Duodenal mucosa (tissue), 2 donors: ENCODE measurements at regions not wholly inside any gene's neighbourhood (a gene's known extent, or its start where the extent isn't known, plus 50 kb on each side); places are given as distances from the start of the nearest gene placed in this dataset.
A peak's percentile ranks its signal among the peaks of the same experiment; 100 is the strongest.

Experiments used
- H3K27ac ChIP-seq: one replicate; pipeline ENCODE4 v1.7.0; 2013; ENCODE audit warnings: low read depth, low read length
- H3K27me3 ChIP-seq, 2 donors: one replicate each; pipeline ENCODE4 v1.7.0; 2013; ENCODE audit warnings: low read length in 2 of 2, control low read depth in 1 of 2; ENCODE audit not compliant: insufficient read depth in 2 of 2, control insufficient read depth in 1 of 2
- H3K36me3 ChIP-seq, 2 donors: one replicate each; pipeline ENCODE4 v1.7.0; 2013; ENCODE audit warnings: low read length in 2 of 2, control low read depth in 1 of 2; ENCODE audit not compliant: insufficient read depth in 2 of 2, control insufficient read depth in 1 of 2
- H3K4me1 ChIP-seq, 2 donors: one replicate each; pipeline ENCODE4 v1.7.0; 2013; ENCODE audit warnings: low read length in 2 of 2, control low read depth in 1 of 2; ENCODE audit not compliant: insufficient read depth in 2 of 2, control insufficient read depth in 1 of 2
- H3K4me3 ChIP-seq, 2 donors: one replicate each; pipeline ENCODE4 v1.7.0; 2013; ENCODE audit warnings: low read length in 2 of 2, low read depth in 1 of 2
- H3K9ac ChIP-seq, 2 donors: one replicate each; pipeline ENCODE4 v1.7.0; 2013; ENCODE audit warnings: low read length in 2 of 2, low read depth in 1 of 2
- H3K9me3 ChIP-seq, 2 donors: one replicate each; pipeline ENCODE4 v1.7.0; 2013; ENCODE audit warnings: low read length in 2 of 2, control low read depth in 1 of 2; ENCODE audit not compliant: control insufficient read depth in 1 of 2

DNA sequence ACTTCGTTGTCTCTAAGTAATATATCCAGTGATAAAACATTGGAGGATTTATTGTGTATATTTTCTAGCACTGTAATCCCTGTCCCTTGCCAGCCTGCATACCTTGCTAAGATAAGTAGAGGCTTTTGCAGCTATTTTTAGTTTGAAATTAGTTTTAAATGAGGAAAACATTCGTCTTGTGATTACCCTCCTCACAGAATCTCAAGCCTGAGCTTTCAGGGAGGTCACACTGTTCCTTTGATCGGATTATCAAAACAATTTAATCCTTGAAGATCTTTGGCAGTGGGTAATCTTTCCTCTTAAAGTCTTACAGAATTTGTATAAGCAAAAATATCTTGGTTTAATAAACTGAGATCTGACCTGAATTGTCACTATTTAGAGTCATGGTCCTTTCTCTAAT, 897.0 kb upstream of the CELF2 start:
- Histone ChIP-seq H3K27me3 (no peaks in the 10 kb centered on the region), H3K4me1 (no peaks in the 10 kb centered on the region), H3K9ac (no peak overlapping the region), H3K4me3 (no peak overlapping the region), H3K27ac (no peak overlapping the region), H3K9me3 (no peaks in the 10 kb centered on the region), H3K36me3 (no peaks in the 10 kb centered on the region)

DNA sequence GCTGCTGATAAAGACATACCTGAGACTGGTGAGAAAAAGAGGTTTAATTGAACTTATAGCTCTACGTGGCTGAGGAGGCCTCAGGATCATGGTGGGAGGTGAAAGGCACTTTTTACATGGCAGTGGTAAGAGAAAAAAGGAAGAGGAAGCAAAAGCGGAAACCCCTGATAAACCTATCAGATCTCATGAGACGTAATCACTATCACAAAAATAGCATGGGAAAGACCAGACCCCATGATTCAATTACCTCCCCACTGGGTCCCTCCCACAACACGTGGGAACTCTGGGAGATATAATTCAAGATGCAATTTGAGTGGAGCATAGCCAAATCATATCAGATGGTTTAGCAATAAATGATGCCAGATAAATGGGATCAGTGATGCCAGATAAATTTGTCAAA, 892.0 kb upstream of the CELF2 start:
- Histone ChIP-seq H3K36me3 (no peaks in the 10 kb centered on the region), H3K4me3 (no peak overlapping the region), H3K4me1 (no peaks in the 10 kb centered on the region), H3K27me3 (no peaks in the 10 kb centered on the region), H3K9ac (no peak overlapping the region), H3K9me3 (no peaks in the 10 kb centered on the region), H3K27ac (no peak overlapping the region)

DNA sequence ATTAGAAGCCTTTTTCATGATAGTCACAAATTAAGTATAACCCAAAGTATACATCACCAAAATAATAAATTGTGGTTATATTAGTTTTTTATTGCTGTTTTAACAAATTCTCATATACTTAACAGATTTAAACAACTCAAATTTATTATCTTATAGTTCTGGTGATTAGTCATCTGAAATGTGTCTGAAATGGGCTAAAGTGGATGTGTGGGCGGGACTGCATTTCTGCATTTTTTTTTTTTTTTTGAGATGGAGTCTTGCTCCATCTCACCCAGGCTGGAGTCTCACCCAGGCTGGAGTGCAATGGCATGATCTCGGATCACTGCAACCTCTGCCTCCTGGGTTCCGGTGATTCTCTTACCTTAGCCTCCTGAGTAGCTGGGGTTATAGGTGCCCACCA, 891.5 kb upstream of the CELF2 start:
- Histone ChIP-seq H3K27ac (no peak overlapping the region), H3K4me1 (no peaks in the 10 kb centered on the region), H3K4me3 (no peak overlapping the region)

DNA sequence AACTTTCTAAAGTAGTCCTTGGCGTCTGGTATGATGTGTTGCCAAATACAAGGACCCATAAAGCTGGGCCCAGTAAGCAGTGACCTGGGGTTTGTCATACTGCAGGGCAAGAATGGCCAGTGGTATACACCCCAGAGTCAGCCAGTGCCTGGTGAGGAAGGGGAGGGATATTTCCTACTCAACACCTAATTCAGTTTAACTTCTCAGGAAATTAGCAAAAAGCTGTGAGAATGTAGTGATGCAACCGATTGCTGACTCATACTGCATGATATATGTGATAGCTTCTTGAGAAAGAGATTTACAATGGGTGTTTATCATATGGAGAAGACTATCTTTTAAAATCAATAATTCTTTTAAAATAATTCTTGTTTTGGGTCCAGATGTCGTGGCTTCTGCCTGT, 889.3 kb upstream of the CELF2 start:
- Histone ChIP-seq H3K9me3 (no peaks in the 10 kb centered on the region), H3K9ac (no peak overlapping the region)

More for the DNA sequence above, 891.5 kb upstream of the CELF2 start:
- H3K9ac ChIP-seq = no peak overlapping the region
- H3K36me3 ChIP-seq = no peaks in the 10 kb centered on the region
- no peaks in the 10 kb centered on the region for H3K9me3 ChIP-seq
- no peaks in the 10 kb centered on the region for H3K27me3 ChIP-seq

DNA sequence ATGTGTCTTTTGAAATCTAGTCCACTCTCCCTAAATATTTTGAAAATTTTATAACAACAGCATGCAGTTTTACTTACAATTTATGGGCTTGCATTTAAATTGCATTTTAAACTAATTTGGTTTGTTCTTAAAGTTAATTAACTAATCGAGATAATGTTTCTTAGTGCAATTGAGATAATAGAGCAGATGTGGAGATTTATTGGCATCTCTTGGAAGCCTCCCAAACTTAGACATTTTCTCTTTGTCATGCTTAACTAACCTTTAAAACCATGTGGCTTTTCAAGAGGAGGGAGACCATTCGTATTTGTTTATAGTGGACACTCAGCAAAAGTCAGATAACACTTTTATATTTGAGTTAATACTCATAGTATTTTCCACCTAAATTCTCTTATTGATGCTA, 887.0 kb upstream of the CELF2 start:
- H3K4me3 ChIP-seq = no peak overlapping the region
- H3K27me3 ChIP-seq = no peaks in the 10 kb centered on the region
- no peak overlapping the region for H3K9ac ChIP-seq
- H3K9me3 ChIP-seq = no peaks in the 10 kb centered on the region
- H3K27ac ChIP-seq = no peak overlapping the region
- H3K36me3 ChIP-seq = no peaks in the 10 kb centered on the region
- H3K4me1 ChIP-seq = no peaks in the 10 kb centered on the region

More for the DNA sequence above, 889.3 kb upstream of the CELF2 start:
- H3K4me1 ChIP-seq = no peaks in the 10 kb centered on the region
- H3K4me3 ChIP-seq = no peak overlapping the region
- no peaks in the 10 kb centered on the region for H3K36me3 ChIP-seq
- H3K27me3 ChIP-seq = no peaks in the 10 kb centered on the region
- H3K27ac ChIP-seq = no peak overlapping the region

DNA sequence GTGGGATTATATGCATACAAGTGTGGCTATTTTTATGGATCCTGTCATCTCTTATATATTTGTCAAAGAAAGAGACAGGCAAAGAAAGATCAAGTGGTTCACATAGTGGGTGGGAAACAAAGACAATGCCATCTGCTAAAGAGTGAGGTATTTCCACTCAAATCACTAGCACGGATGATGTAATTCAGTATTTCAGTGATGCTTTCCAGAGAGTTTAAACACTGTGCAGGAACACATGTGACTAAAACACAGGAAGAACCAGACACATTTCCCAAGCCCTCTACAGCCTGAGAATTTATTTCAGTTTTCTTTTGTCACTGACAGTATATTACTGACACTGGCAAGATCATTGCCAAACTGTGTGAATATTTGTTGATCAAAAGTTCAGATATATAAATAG, 885.7 kb upstream of the CELF2 start:
- Histone ChIP-seq H3K36me3 (no peaks in the 10 kb centered on the region), H3K9me3 (no peaks in the 10 kb centered on the region), H3K9ac (no peak overlapping the region), H3K4me1 (no peaks in the 10 kb centered on the region), H3K27ac (no peak overlapping the region), H3K27me3 (no peaks in the 10 kb centered on the region), H3K4me3 (no peak overlapping the region)

DNA sequence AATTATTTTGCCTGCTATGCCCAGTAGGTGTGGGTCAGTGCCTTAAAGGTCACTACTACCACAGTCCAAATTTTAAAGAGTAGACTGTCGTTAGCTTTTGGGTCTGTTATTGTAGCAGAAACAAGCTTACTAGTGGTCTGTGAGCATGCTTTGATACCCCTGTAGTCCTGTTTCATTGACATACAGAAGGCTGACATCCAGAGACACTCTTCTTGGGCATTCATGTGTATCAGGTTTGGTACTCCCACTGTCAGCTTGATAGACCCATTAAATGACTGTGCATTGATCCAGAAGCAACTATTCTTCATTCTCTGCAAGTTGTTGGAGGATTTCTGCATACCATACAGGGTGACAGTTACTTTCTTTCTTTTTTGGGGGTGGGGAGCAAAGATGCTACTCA, 884.4 kb upstream of the CELF2 start:
- H3K4me1 ChIP-seq = no peaks in the 10 kb centered on the region
- H3K9me3 ChIP-seq = no peaks in the 10 kb centered on the region
- H3K4me3 ChIP-seq = no peak overlapping the region
- H3K27me3 ChIP-seq = no peaks in the 10 kb centered on the region
- H3K9ac ChIP-seq = no peak overlapping the region
- no peaks in the 10 kb centered on the region for H3K36me3 ChIP-seq
- H3K27ac ChIP-seq = no peak overlapping the region

DNA sequence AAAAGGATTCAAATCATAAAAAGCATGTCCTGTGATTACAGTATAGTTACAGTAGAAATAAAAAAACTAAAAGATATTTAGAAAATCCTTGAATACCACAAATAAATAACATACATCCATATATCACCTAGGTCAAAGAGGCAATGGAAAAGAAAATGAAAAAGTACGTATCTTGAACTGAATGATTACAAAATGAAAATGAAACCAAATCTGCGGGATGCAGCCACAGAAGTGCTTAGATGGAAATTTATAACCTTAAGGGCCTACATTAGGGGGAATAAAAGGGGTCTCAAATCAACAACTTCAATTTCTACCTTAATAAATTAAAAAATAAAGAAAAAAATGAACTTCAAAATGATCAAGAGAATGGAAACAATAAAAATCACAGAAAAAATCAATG, 879.0 kb upstream of the CELF2 start:
- Histone ChIP-seq H3K27me3 (no peaks in the 10 kb centered on the region), H3K4me3 (peak overlapping the region; percentile 8 to 31), H3K9ac (no peak overlapping the region), H3K36me3 (no peaks in the 10 kb centered on the region), H3K9me3 (no peaks in the 10 kb centered on the region), H3K27ac (no peak overlapping the region), H3K4me1 (no peaks in the 10 kb centered on the region)

DNA sequence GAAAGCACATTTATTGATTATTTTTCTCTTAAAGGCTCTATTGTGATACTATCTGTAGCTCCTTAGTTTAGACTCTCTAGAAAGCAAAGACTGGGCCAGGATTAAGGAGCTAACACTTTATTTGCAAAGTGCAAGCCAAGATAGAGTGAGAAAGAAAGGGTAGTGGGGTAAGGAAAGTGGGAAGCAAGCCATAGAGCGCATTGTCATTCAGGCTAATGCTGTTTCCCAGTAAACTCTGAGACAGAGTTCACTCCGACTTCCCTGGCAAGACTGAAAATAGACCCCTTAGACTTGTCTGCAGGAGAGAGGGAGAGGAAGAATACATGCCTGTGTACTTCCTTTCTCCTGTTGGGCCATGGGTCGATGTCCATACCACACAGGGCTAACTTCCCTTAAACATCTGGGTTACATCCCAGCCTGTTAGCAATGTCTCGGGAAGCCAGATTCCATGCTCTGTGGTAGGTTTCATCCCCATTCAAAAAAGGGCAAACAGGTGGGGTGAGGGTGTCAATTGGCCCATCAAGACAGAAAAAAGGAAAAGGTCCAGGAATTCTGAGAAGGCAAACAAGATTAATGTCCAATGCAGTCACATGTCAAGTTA, 875.8 kb upstream of the CELF2 start:
- H3K36me3 ChIP-seq = no peaks in the 10 kb centered on the region
- H3K9me3 ChIP-seq = no peaks in the 10 kb centered on the region
- H3K4me3 ChIP-seq = no peak overlapping the region
- H3K27me3 ChIP-seq = no peaks in the 10 kb centered on the region
- no peaks in the 10 kb centered on the region for H3K4me1 ChIP-seq
- no peak overlapping the region for H3K9ac ChIP-seq
- no peak overlapping the region for H3K27ac ChIP-seq

DNA sequence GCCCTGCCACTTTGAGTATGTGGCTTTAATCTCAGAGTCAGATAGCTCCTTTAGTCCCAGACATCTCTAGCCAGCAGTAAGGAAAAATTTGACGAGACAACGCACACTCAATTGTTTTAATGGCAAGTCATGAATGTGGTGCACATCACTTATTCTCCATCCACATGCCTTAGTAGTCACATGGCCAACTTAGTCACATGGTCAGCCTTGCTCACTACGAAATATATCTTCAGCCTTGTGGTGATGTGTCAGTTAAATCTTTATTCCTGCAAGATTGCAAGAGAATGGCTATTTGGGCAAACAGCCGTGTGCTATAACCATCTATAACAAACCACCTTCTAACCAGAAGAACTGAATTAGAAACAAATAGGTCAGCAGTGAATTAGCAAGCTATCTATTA, 871.1 kb upstream of the CELF2 start:
- H3K4me1 ChIP-seq = no peaks in the 10 kb centered on the region
- H3K27me3 ChIP-seq = no peaks in the 10 kb centered on the region
- no peak overlapping the region for H3K4me3 ChIP-seq
- no peak overlapping the region for H3K27ac ChIP-seq
- H3K9ac ChIP-seq = no peak overlapping the region
- H3K9me3 ChIP-seq = no peaks in the 10 kb centered on the region
- no peaks in the 10 kb centered on the region for H3K36me3 ChIP-seq

DNA sequence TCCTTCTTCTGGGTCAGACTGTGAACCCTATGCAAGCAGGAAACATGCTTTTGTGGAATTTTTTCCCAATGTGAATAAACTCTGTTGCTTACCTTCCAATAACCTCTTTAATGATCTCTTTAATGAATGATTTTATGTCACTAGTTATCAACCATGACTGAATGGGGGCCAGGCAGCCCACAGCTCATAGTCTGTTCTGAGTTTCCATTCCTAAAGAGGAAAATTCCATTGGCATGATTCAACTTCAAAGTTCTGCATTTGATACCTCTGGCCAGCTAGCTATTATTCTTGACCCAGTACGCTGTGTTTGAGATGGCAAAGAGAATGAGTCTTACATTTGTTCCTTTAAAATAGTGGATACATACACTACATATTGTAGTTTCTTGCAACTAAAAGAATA, 867.8 kb upstream of the CELF2 start:
- no peak overlapping the region for H3K4me3 ChIP-seq
- no peaks in the 10 kb centered on the region for H3K9me3 ChIP-seq
- H3K27ac ChIP-seq = no peak overlapping the region

More for the DNA sequence above, 867.8 kb upstream of the CELF2 start:
- Histone ChIP-seq H3K9ac (no peak overlapping the region), H3K36me3 (no peaks in the 10 kb centered on the region), H3K4me1 (no peaks in the 10 kb centered on the region), H3K27me3 (no peaks in the 10 kb centered on the region)
